Stimulated activated CD4-positive, alpha-beta T cell treated with anti-CD3 and anti-CD28 coated beads, Interleukin-4, amount 100 ng/mL, for 48 hours (primary cell): ENCODE measurements at regions not wholly inside any gene's neighbourhood (a gene's known extent, or its start where the extent isn't known, plus 50 kb on each side); places are given as distances from the start of the nearest gene placed in this dataset.
"Not testable (repeated sequence)": the region's sequence is repeated elsewhere in the genome, so short reads cannot be mapped to it uniquely, and the experiment has no call there.

Experiments used
- DNase-seq, 2 donors: peaks; one replicate each; pipeline ENCODE4 v3.0.0-alpha.2; 2020; ENCODE audit warnings: low read depth in 2 of 2

- DNase-seq = not testable (repeated sequence)
These were observed 165.6 kb upstream of the TENM4 start for GRCh38 chr11:79606461-79606860.

- DNase-seq = no peak
These were observed 159.9 kb upstream of the TENM4 start for GRCh38 chr11:79600711-79601110.

GRCh38 chr11:79594834-79595233 lies 154.0 kb upstream of the TENM4 start:
- no peak for DNase-seq

GRCh38 chr11:79592824-79593223 lies 152.0 kb upstream of the TENM4 start:
- DNase-seq = no peak

GRCh38 chr11:79592406-79592805 lies 151.6 kb upstream of the TENM4 start:
- no peak for DNase-seq

- no peak for DNase-seq
These were observed 141.6 kb upstream of the TENM4 start for GRCh38 chr11:79582434-79582833.

- no peak for DNase-seq
These were observed 138.2 kb upstream of the TENM4 start for GRCh38 chr11:79579063-79579462.

GRCh38 chr11:79578116-79578515 lies 137.3 kb upstream of the TENM4 start:
- no peak for DNase-seq

- DNase-seq = no peak
These were observed 134.9 kb upstream of the TENM4 start for GRCh38 chr11:79575701-79576100.

GRCh38 chr11:79570104-79570503 lies 129.3 kb upstream of the TENM4 start:
- DNase-seq = no peak

- no peak for DNase-seq
These were observed 123.6 kb upstream of the TENM4 start for GRCh38 chr11:79564288-79564925.

- DNase-seq = no peak
These were observed 120.7 kb upstream of the TENM4 start for GRCh38 chr11:79561496-79561895.

GRCh38 chr11:79550809-79551208 lies 110.0 kb upstream of the TENM4 start:
- DNase-seq = no peak

- no peak for DNase-seq
These were observed 106.4 kb upstream of the TENM4 start for GRCh38 chr11:79547256-79547655.

- no peak for DNase-seq
These were observed 105.5 kb upstream of the TENM4 start for GRCh38 chr11:79546351-79546750.

- DNase-seq = no peak
These were observed 103.5 kb upstream of the TENM4 start for GRCh38 chr11:79544361-79544760.

- no peak for DNase-seq
These were observed 102.3 kb upstream of the TENM4 start for GRCh38 chr11:79543101-79543500.

- no peak for DNase-seq
These were observed 100.6 kb upstream of the TENM4 start for GRCh38 chr11:79541466-79541865.

GRCh38 chr11:79538775-79539174 lies 97.9 kb upstream of the TENM4 start:
- DNase-seq = no peak

GRCh38 chr11:79536155-79536917 lies 95.5 kb upstream of the TENM4 start:
- no peak for DNase-seq

GRCh38 chr11:79535606-79536005 lies 94.8 kb upstream of the TENM4 start:
- DNase-seq = no peak

GRCh38 chr11:79525257-79525656 lies 84.4 kb upstream of the TENM4 start:
- no peak for DNase-seq

GRCh38 chr11:79522626-79523025 lies 81.8 kb upstream of the TENM4 start:
- DNase-seq = no peak

GRCh38 chr11:79520086-79520485 lies 79.3 kb upstream of the TENM4 start:
- DNase-seq = no peak
